ENCODE measurements at regions not wholly inside any gene's neighbourhood (a gene's known extent, or its start where the extent isn't known, plus 50 kb on each side); places are given as distances from the start of the nearest gene placed in this dataset.

- Histone ChIP-seq H3K27me3 (ENCODE audit: control insufficient read depth, insufficient read depth, low read length) (no peaks in the 10 kb centered on the region), H3K9ac (ENCODE audit: low read length) (no peak overlapping the region), H3K36me3 (ENCODE audit: control insufficient read depth, insufficient read depth, low read length) (no peaks in the 10 kb centered on the region), H3K27ac (ENCODE audit: low read depth, low read length) (no peak overlapping the region), H3K9me3 (ENCODE audit: control insufficient read depth, insufficient read depth, low read depth, low read length) (0 out of 2 replicates have a peak, but pooled peaks cover 2% of the 10 kb centered on the region), H3K4me1 (ENCODE audit: control insufficient read depth, insufficient read depth, low read length) (no peaks in the 10 kb centered on the region), H3K4me3 (ENCODE audit: low read depth, low read length) (no peak overlapping the region)
Observed at GRCh38 chr4:67122029-67122428, 423.3 kb downstream of the CENPC start.

- Histone ChIP-seq H3K27ac (ENCODE audit: low read depth, low read length) (no peak overlapping the region), H3K36me3 (ENCODE audit: control insufficient read depth, insufficient read depth, low read length) (no peaks in the 10 kb centered on the region), H3K4me3 (ENCODE audit: low read depth, low read length) (no peak overlapping the region), H3K9ac (ENCODE audit: low read length) (no peak overlapping the region), H3K4me1 (ENCODE audit: control insufficient read depth, insufficient read depth, low read length) (no peaks in the 10 kb centered on the region), H3K9me3 (ENCODE audit: control insufficient read depth, insufficient read depth, low read depth, low read length) (0 out of 2 replicates have a peak, but pooled peaks cover 2% of the 10 kb centered on the region), H3K27me3 (ENCODE audit: control insufficient read depth, insufficient read depth, low read length) (no peaks in the 10 kb centered on the region)
Observed at GRCh38 chr4:67120369-67120768, 424.9 kb downstream of the CENPC start.

GRCh38 chr4:67109276-67109675, 436.0 kb downstream of the CENPC start:
- peaks cover 2% of the 10 kb centered on the region; the same call in 1 of the 2 replicates for H3K4me1 ChIP-seq (ENCODE audit: control insufficient read depth, insufficient read depth, low read length)
- no peaks in the 10 kb centered on the region for H3K9me3 ChIP-seq (ENCODE audit: control insufficient read depth, insufficient read depth, low read depth, low read length)
- H3K27me3 ChIP-seq (ENCODE audit: control insufficient read depth, insufficient read depth, low read length) = no peaks in the 10 kb centered on the region
- no peak overlapping the region for H3K4me3 ChIP-seq (ENCODE audit: low read depth, low read length)
- H3K27ac ChIP-seq (ENCODE audit: low read depth, low read length) = no peak overlapping the region
- H3K36me3 ChIP-seq (ENCODE audit: control insufficient read depth, insufficient read depth, low read length) = no peaks in the 10 kb centered on the region
- no peak overlapping the region for H3K9ac ChIP-seq (ENCODE audit: low read length)

- Histone ChIP-seq H3K4me3 (ENCODE audit: low read depth, low read length) (no peak overlapping the region), H3K9me3 (ENCODE audit: control insufficient read depth, insufficient read depth, low read depth, low read length) (no peaks in the 10 kb centered on the region), H3K27me3 (ENCODE audit: control insufficient read depth, insufficient read depth, low read length) (no peaks in the 10 kb centered on the region), H3K9ac (ENCODE audit: low read length) (no peak overlapping the region), H3K27ac (ENCODE audit: low read depth, low read length) (no peak overlapping the region), H3K36me3 (ENCODE audit: control insufficient read depth, insufficient read depth, low read length) (no peaks in the 10 kb centered on the region), H3K4me1 (ENCODE audit: control insufficient read depth, insufficient read depth, low read length) (peaks cover 9% of the 10 kb centered on the region; the same call in 1 of the 2 replicates)
Observed at GRCh38 chr4:67106861-67107460, 438.3 kb downstream of the CENPC start.

GRCh38 chr4:67104145-67104544, 441.2 kb downstream of the CENPC start:
- Histone ChIP-seq H3K4me1 (ENCODE audit: control insufficient read depth, insufficient read depth, low read length) (peaks cover 9% of the 10 kb centered on the region; the same call in 1 of the 2 replicates), H3K9me3 (ENCODE audit: control insufficient read depth, insufficient read depth, low read depth, low read length) (no peaks in the 10 kb centered on the region), H3K9ac (ENCODE audit: low read length) (no peak overlapping the region), H3K27ac (ENCODE audit: low read depth, low read length) (no peak overlapping the region), H3K36me3 (ENCODE audit: control insufficient read depth, insufficient read depth, low read length) (no peaks in the 10 kb centered on the region), H3K27me3 (ENCODE audit: control insufficient read depth, insufficient read depth, low read length) (no peaks in the 10 kb centered on the region), H3K4me3 (ENCODE audit: low read depth, low read length) (no peak overlapping the region)

- no peaks in the 10 kb centered on the region for H3K27me3 ChIP-seq (ENCODE audit: control insufficient read depth, insufficient read depth, low read length)
- H3K4me3 ChIP-seq (ENCODE audit: low read depth, low read length) = no peak overlapping the region
- H3K4me1 ChIP-seq (ENCODE audit: control insufficient read depth, insufficient read depth, low read length) = peaks cover 9% of the 10 kb centered on the region; the same call in 1 of the 2 replicates
- H3K9ac ChIP-seq (ENCODE audit: low read length) = no peak overlapping the region
- no peaks in the 10 kb centered on the region for H3K36me3 ChIP-seq (ENCODE audit: control insufficient read depth, insufficient read depth, low read length)
- no peaks in the 10 kb centered on the region for H3K9me3 ChIP-seq (ENCODE audit: control insufficient read depth, insufficient read depth, low read depth, low read length)
- no peak overlapping the region for H3K27ac ChIP-seq (ENCODE audit: low read depth, low read length)
Observed at GRCh38 chr4:67103001-67103747, 442.1 kb downstream of the CENPC start.

GRCh38 chr4:67101612-67102011, 443.7 kb downstream of the CENPC start:
- Histone ChIP-seq H3K36me3 (ENCODE audit: control insufficient read depth, insufficient read depth, low read length) (no peaks in the 10 kb centered on the region), H3K27ac (ENCODE audit: low read depth, low read length) (no peak overlapping the region), H3K4me3 (ENCODE audit: low read depth, low read length) (no peak overlapping the region), H3K4me1 (ENCODE audit: control insufficient read depth, insufficient read depth, low read length) (peaks cover 9% of the 10 kb centered on the region; the same call in 1 of the 2 replicates), H3K9me3 (ENCODE audit: control insufficient read depth, insufficient read depth, low read depth, low read length) (no peaks in the 10 kb centered on the region), H3K27me3 (ENCODE audit: control insufficient read depth, insufficient read depth, low read length) (no peaks in the 10 kb centered on the region), H3K9ac (ENCODE audit: low read length) (no peak overlapping the region)

- Histone ChIP-seq H3K9ac (ENCODE audit: low read length) (no peak overlapping the region), H3K4me3 (ENCODE audit: low read depth, low read length) (no peak overlapping the region), H3K27ac (ENCODE audit: low read depth, low read length) (no peak overlapping the region), H3K9me3 (ENCODE audit: control insufficient read depth, insufficient read depth, low read depth, low read length) (no peaks in the 10 kb centered on the region), H3K27me3 (ENCODE audit: control insufficient read depth, insufficient read depth, low read length) (no peaks in the 10 kb centered on the region), H3K36me3 (ENCODE audit: control insufficient read depth, insufficient read depth, low read length) (no peaks in the 10 kb centered on the region), H3K4me1 (ENCODE audit: control insufficient read depth, insufficient read depth, low read length) (no peaks in the 10 kb centered on the region)
Observed at GRCh38 chr4:67092351-67092750, 453.0 kb downstream of the CENPC start.

- no peaks in the 10 kb centered on the region for H3K9me3 ChIP-seq (ENCODE audit: control insufficient read depth, insufficient read depth, low read depth, low read length)
- H3K27me3 ChIP-seq (ENCODE audit: control insufficient read depth, insufficient read depth, low read length) = no peaks in the 10 kb centered on the region
- H3K9ac ChIP-seq (ENCODE audit: low read length) = no peak overlapping the region
- H3K4me1 ChIP-seq (ENCODE audit: control insufficient read depth, insufficient read depth, low read length) = no peaks in the 10 kb centered on the region
- H3K27ac ChIP-seq (ENCODE audit: low read depth, low read length) = no peak overlapping the region
- no peaks in the 10 kb centered on the region for H3K36me3 ChIP-seq (ENCODE audit: control insufficient read depth, insufficient read depth, low read length)
- no peak overlapping the region for H3K4me3 ChIP-seq (ENCODE audit: low read depth, low read length)
Observed at GRCh38 chr4:67091673-67092072, 453.6 kb downstream of the CENPC start.

GRCh38 chr4:67087897-67088296, 457.4 kb downstream of the CENPC start:
- H3K27ac ChIP-seq (ENCODE audit: low read depth, low read length) = no peak overlapping the region
- H3K27me3 ChIP-seq (ENCODE audit: control insufficient read depth, insufficient read depth, low read length) = no peaks in the 10 kb centered on the region
- H3K4me1 ChIP-seq (ENCODE audit: control insufficient read depth, insufficient read depth, low read length) = peaks cover 12% of the 10 kb centered on the region; the same call in 1 of the 2 replicates
- no peak overlapping the region for H3K9ac ChIP-seq (ENCODE audit: low read length)
- no peaks in the 10 kb centered on the region for H3K36me3 ChIP-seq (ENCODE audit: control insufficient read depth, insufficient read depth, low read length)
- no peaks in the 10 kb centered on the region for H3K9me3 ChIP-seq (ENCODE audit: control insufficient read depth, insufficient read depth, low read depth, low read length)
- H3K4me3 ChIP-seq (ENCODE audit: low read depth, low read length) = no peak overlapping the region

- Histone ChIP-seq H3K9ac (ENCODE audit: low read length) (no peak overlapping the region), H3K27ac (ENCODE audit: low read depth, low read length) (no peak overlapping the region), H3K4me1 (ENCODE audit: control insufficient read depth, insufficient read depth, low read length) (peaks cover 12% of the 10 kb centered on the region; the same call in 1 of the 2 replicates), H3K36me3 (ENCODE audit: control insufficient read depth, insufficient read depth, low read length) (no peaks in the 10 kb centered on the region), H3K27me3 (ENCODE audit: control insufficient read depth, insufficient read depth, low read length) (no peaks in the 10 kb centered on the region), H3K9me3 (ENCODE audit: control insufficient read depth, insufficient read depth, low read depth, low read length) (no peaks in the 10 kb centered on the region), H3K4me3 (ENCODE audit: low read depth, low read length) (no peak overlapping the region)
Observed at GRCh38 chr4:67084783-67085182, 460.5 kb downstream of the CENPC start.
